IMR-90 (cell line): ENCODE measurements at regions not wholly inside any gene's neighbourhood (a gene's known extent, or its start where the extent isn't known, plus 50 kb on each side); places are given as distances from the start of the nearest gene placed in this dataset.

Source experiments
- ATAC-seq: fragments of 200-7000 bp; cut with Tn5 transposase; 2 replicates; pipeline ENCODE4 v1.9.1; 2020; ENCODE audit warnings: low read depth, mild to moderate bottlenecking, moderate library complexity
- BruUV-seq: library from RNA; stranded (reverse); fragments of 400-500 nt; replicated peaks from 2 replicates; lab custom pipeline; 2021; lab: Mats Ljungman, UMichigan
- CTCF ChIA-PET: fragments of 300-600 bp; formaldehyde crosslinking; extraction: SDS; loops from one replicate; lab custom pipeline; 2021; ENCODE audit warnings: antibody characterized with exemption; lab: Yijun Ruan, JAX
- POLR2A ChIA-PET: fragments of 300-600 bp; sonication (Branson Sonifier 250); formaldehyde crosslinking; loops from one replicate; lab custom pipeline; 2022; ENCODE audit warnings: antibody characterized with exemption; ENCODE audit not compliant: unreplicated experiment; lab: Charles Lee
- DNase-seq: peaks from one replicate; pipeline ENCODE4 v3.0.0; 2013
- H2AFZ ChIP-seq: replicated peaks from 2 replicates; pipeline ENCODE3; 2013; ENCODE audit warnings: low read length, mild to moderate bottlenecking; ENCODE audit not compliant: poor library complexity
- H2AK5ac ChIP-seq: 2 replicates; pipeline ENCODE4 v1.6.1; 2013; ENCODE audit warnings: low read depth, low read length, inconsistent platforms
- H2AK9ac ChIP-seq: replicated peaks from 2 replicates; pipeline ENCODE3; 2013; ENCODE audit warnings: mild to moderate bottlenecking, low read depth, low read length, moderate library complexity; ENCODE audit not compliant: poor library complexity
- H2BK120ac ChIP-seq: 2 replicates; pipeline ENCODE4 v1.6.1; 2013; ENCODE audit warnings: low read depth, low read length, inconsistent platforms
- H2BK15ac ChIP-seq: 3 replicates; pipeline ENCODE4 v1.6.1; 2013; ENCODE audit warnings: low read depth, low read length, inconsistent platforms
- H2BK20ac ChIP-seq: 2 replicates; pipeline ENCODE4 v1.6.1; 2013; ENCODE audit warnings: low read depth, mild to moderate bottlenecking, inconsistent platforms, low read length, moderate library complexity
- H2BK5ac ChIP-seq: 2 replicates; pipeline ENCODE4 v1.6.1; 2013; ENCODE audit warnings: mild to moderate bottlenecking, low read depth, low read length, inconsistent platforms; ENCODE audit not compliant: poor library complexity, severe bottlenecking
- H3K14ac ChIP-seq: replicated peaks from 2 replicates; pipeline ENCODE4 v1.6.1; 2013; ENCODE audit warnings: low read depth, low read length, inconsistent platforms
- H3K18ac ChIP-seq: 2 replicates; pipeline ENCODE4 v1.6.1; 2013; ENCODE audit warnings: low read depth, low read length, control low read depth
- H3K23ac ChIP-seq: 2 replicates; pipeline ENCODE4 v1.6.1; 2013; ENCODE audit warnings: low read depth, low read length, inconsistent platforms
- H3K27ac ChIP-seq: 2 replicates; pipeline ENCODE4 v1.5.1; 2013; ENCODE audit warnings: mild to moderate bottlenecking, control low read depth, low read length; ENCODE audit not compliant: insufficient read depth
- H3K27me3 ChIP-seq: 2 replicates; pipeline ENCODE4 v1.6.1; 2013; ENCODE audit warnings: low read length; ENCODE audit not compliant: control insufficient read depth, insufficient read depth
- H3K36me3 ChIP-seq: 2 replicates; pipeline ENCODE4 v1.6.1; 2013; ENCODE audit warnings: low read length, mixed read lengths; ENCODE audit not compliant: control insufficient read depth, insufficient read depth
- H3K4ac ChIP-seq: 2 replicates; pipeline ENCODE4 v1.6.1; 2013; ENCODE audit warnings: low read depth, low read length, inconsistent platforms
- H3K4me1 ChIP-seq: 2 replicates; pipeline ENCODE4 v1.6.1; 2013; ENCODE audit warnings: low read length, mixed read lengths; ENCODE audit not compliant: control insufficient read depth, insufficient read depth
- H3K4me2 ChIP-seq: 2 replicates; pipeline ENCODE4 v1.6.1; 2013; ENCODE audit warnings: low read depth, mild to moderate bottlenecking, control low read depth, low read length, moderate library complexity
- H3K4me3 ChIP-seq: 2 replicates; pipeline ENCODE4 v1.5.1; 2013; ENCODE audit warnings: low read depth, mild to moderate bottlenecking, control low read depth, low read length, moderate library complexity; ENCODE audit not compliant: insufficient read depth
- H3K56ac ChIP-seq: 2 replicates; pipeline ENCODE4 v1.6.1; 2013; ENCODE audit warnings: low read length, inconsistent platforms; ENCODE audit not compliant: insufficient read depth; ENCODE audit errors: extremely low read depth
- H3K79me1 ChIP-seq, 2 experiments: 2 replicates each; pipeline ENCODE4 v1.6.1; 2013; ENCODE audit warnings: low read length in 2 of 2, inconsistent platforms in 1 of 2, low read depth in 1 of 2
- H3K9ac ChIP-seq: 2 replicates; pipeline ENCODE4 v1.6.1; 2013; ENCODE audit warnings: low read depth, low read length, control low read depth
- H3K9me1 ChIP-seq: 2 replicates; pipeline ENCODE4 v1.6.1; 2013; ENCODE audit warnings: low read length, inconsistent platforms; ENCODE audit not compliant: insufficient read depth
- H3K9me3 ChIP-seq: 2 replicates; pipeline ENCODE4 v1.6.1; 2013; ENCODE audit warnings: low read length; ENCODE audit not compliant: control insufficient read depth, insufficient read depth
- H4K20me1 ChIP-seq: 2 replicates; pipeline ENCODE4 v1.6.1; 2013; ENCODE audit warnings: low read length, inconsistent platforms; ENCODE audit not compliant: insufficient read depth
- H4K5ac ChIP-seq: 2 replicates; pipeline ENCODE4 v1.6.1; 2013; ENCODE audit warnings: mild to moderate bottlenecking, low read depth, low read length, control low read depth
- H4K8ac ChIP-seq, 2 experiments: 2 replicates each; pipeline ENCODE4 v1.6.1; 2013; ENCODE audit warnings: low read depth in 2 of 2, low read length in 2 of 2, control low read depth in 1 of 2, inconsistent platforms in 1 of 2
- H4K91ac ChIP-seq: 2 replicates; pipeline ENCODE4 v1.6.1; 2013; ENCODE audit warnings: low read depth, low read length, inconsistent platforms; ENCODE audit not compliant: insufficient read depth
- FOS ChIP-seq: fragments of 150-350 bp; IDR thresholded peaks from 2 replicates; pipeline ENCODE4 v1.6.1; 2016; ENCODE audit warnings: low read depth, low read length
- MAZ ChIP-seq: IDR thresholded peaks from 2 replicates; pipeline ENCODE4 v1.6.1; 2012; ENCODE audit warnings: low read depth, mild to moderate bottlenecking, low read length, improper control_type of control experiment, moderate library complexity, borderline replicate concordance
- NFE2L2 ChIP-seq: fragments of 150-350 bp; IDR thresholded peaks from 2 replicates; pipeline ENCODE4 v1.6.1; 2016; ENCODE audit warnings: low read depth, mild to moderate bottlenecking, low read length
- SMC3 ChIP-seq: fragments of 150-350 bp; IDR thresholded peaks from 2 replicates; pipeline ENCODE4 v1.6.1; 2016; ENCODE audit warnings: low read depth, mild to moderate bottlenecking, antibody characterized with exemption, low read length, moderate library complexity
- WGBS, 2 experiments: methylation state at CpG; one replicate each; pipeline versions ENCODE4 v1.1.5 to v1.1.7; 2013; ENCODE audit warnings: missing lambda C conversion rate in 2 of 2; ENCODE audit not compliant: insufficient read length in 1 of 2; ENCODE audit errors: extremely low coverage in 2 of 2; 5-methylcytosine and 5-hydroxymethylcytosine counted together
- dilution Hi-C: fragments of 300-500 bp; cut with HindIII; formaldehyde crosslinking; loops from one replicate; pipeline ENCODE4 v1.14.3; 2018; ENCODE audit warnings: low sequenced_read_pairs; ENCODE audit not compliant: unreplicated experiment
- in situ Hi-C: fragments of 300-500 bp; cut with MboI; formaldehyde crosslinking; loops from 3 replicates; pipeline ENCODE4 v1.14.3; 2019; ENCODE audit warnings: low sequenced_read_pairs, inconsistent platforms, mixed read lengths
- intact Hi-C: fragments of 100-400 bp; cut with micrococcal nuclease; formaldehyde crosslinking; loops from 2 replicates; pipeline ENCODE4 v1.10.0; 2022
- TF ChIP-seq, protein P1 (sequence below): fragments of 150-350 bp; IDR thresholded peaks from 2 replicates; pipeline ENCODE4 v1.6.1; 2016; ENCODE audit warnings: low read depth, mild to moderate bottlenecking, low read length, moderate library complexity, borderline replicate concordance

DNA sequence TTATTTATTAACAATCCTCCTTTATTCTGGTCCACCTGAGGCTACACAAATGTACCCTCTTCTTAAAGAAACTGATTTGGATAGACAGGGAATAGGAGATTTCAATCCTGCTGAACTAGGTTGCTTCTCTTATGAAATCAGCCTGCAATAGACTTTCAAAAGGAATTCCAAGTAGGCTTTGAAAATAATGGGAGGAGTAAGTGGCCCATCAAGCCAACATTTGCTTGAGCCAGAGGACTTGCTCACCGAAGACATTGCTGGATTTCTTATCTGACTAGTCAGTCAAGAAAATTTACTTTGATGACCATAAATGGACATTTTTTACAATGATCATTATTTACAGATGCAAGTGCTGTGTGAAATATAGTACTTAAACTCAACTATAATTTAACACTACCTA lies 82.8 kb upstream of the RASSF8 start:
- WGBS, 2 experiments = no CpG with 5 or more reads among the region's 1 CpG
- CTCF ChIA-PET = no interaction called here
- POLR2A ChIA-PET = no interaction called here

More for the DNA sequence above, 82.8 kb upstream of the RASSF8 start:
- Histone ChIP-seq H2BK5ac (no peak overlapping the region), H2AFZ (no peak overlapping the region), H2BK20ac (no peak overlapping the region), H3K4me2 (no peak overlapping the region), H2BK120ac (no peak overlapping the region), H4K20me1 (no peaks in the 10 kb centered on the region), H3K27me3 (no peaks in the 10 kb centered on the region), H3K14ac (no peak overlapping the region), H3K18ac (no peak overlapping the region), H3K79me1 (no peaks in the 10 kb centered on the region), H3K4me3 (no peak overlapping the region), H3K36me3 (no peaks in the 10 kb centered on the region), H3K27ac (no peak overlapping the region), H4K8ac (no peak overlapping the region), H3K4me1 (no peaks in the 10 kb centered on the region), H2BK15ac (no peak overlapping the region), H3K9me1 (no peaks in the 10 kb centered on the region), H3K23ac (no peak overlapping the region), H4K5ac (no peak overlapping the region), H3K4ac (no peak overlapping the region), H4K91ac (no peak overlapping the region), H3K9ac (no peak overlapping the region), H2AK9ac (no peak overlapping the region), H2AK5ac (no peak overlapping the region), H3K9me3 (no peaks in the 10 kb centered on the region), H3K56ac (no peak overlapping the region)
- BruUV-seq = no TSS peak
- ATAC-seq (no peak), DNase-seq (no peak)
- intact Hi-C loops = no loop called here
- dilution Hi-C loops = no loop called here
- TF ChIP-seq MAZ (no peak), SMC3 (no peak), FOS (no peak), NFE2L2 (no peak)
- TF ChIP-seq, protein P1, sequence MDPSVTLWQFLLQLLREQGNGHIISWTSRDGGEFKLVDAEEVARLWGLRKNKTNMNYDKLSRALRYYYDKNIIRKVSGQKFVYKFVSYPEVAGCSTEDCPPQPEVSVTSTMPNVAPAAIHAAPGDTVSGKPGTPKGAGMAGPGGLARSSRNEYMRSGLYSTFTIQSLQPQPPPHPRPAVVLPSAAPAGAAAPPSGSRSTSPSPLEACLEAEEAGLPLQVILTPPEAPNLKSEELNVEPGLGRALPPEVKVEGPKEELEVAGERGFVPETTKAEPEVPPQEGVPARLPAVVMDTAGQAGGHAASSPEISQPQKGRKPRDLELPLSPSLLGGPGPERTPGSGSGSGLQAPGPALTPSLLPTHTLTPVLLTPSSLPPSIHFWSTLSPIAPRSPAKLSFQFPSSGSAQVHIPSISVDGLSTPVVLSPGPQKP = no peak
- in situ Hi-C loops = no loop called here
